Ureter (tissue), 1 donor: ENCODE measurements at regions not wholly inside any gene's neighbourhood (a gene's known extent, or its start where the extent isn't known, plus 50 kb on each side); places are given as distances from the start of the nearest gene placed in this dataset.
A peak's percentile ranks its signal among the peaks of the same experiment; 100 is the strongest.

Experiments used
- DNase-seq: peaks from one replicate; pipeline ENCODE4 v3.0.0-alpha.2; 2020; ENCODE audit warnings: low spot score
- donor health status: DM: yes; HTN: yes; CAD: no.

- DNase-seq = peak; percentile 29
Observed at GRCh38 chr14:101467181-101467926, 93.9 kb upstream of the DIO3 start.

- DNase-seq = peak; percentile 18
Observed at GRCh38 chr14:101469382-101470247, 91.7 kb upstream of the DIO3 start.

- peak; percentile 27 for DNase-seq
Observed at GRCh38 chr14:101470266-101470665, 91.0 kb upstream of the DIO3 start.

GRCh38 chr14:101471723-101472517 lies 89.4 kb upstream of the DIO3 start:
- DNase-seq = peak; percentile 32

- DNase-seq = no peak
Observed at GRCh38 chr14:101472518-101472849, 88.8 kb upstream of the DIO3 start.

GRCh38 chr14:101473045-101473729 lies 88.1 kb upstream of the DIO3 start:
- peak; percentile 32 for DNase-seq

- peak; percentile 37 for DNase-seq
Observed at GRCh38 chr14:101473795-101474562, 87.3 kb upstream of the DIO3 start.

- DNase-seq = peak; percentile 29
Observed at GRCh38 chr14:101474563-101475455, 86.5 kb upstream of the DIO3 start.

- peak; percentile 42 for DNase-seq
Observed at GRCh38 chr14:101475456-101476257, 85.6 kb upstream of the DIO3 start.

- DNase-seq = peak; percentile 37
Observed at GRCh38 chr14:101476258-101476915, 84.9 kb upstream of the DIO3 start.

- peak; percentile 19 for DNase-seq
Observed at GRCh38 chr14:101476916-101477553, 84.3 kb upstream of the DIO3 start.

- no peak for DNase-seq
Observed at GRCh38 chr14:101477648-101478047, 83.6 kb upstream of the DIO3 start.

GRCh38 chr14:101478096-101478495 lies 83.2 kb upstream of the DIO3 start:
- peak; percentile 26 for DNase-seq

- DNase-seq = peak; percentile 23
Observed at GRCh38 chr14:101478796-101479410, 82.4 kb upstream of the DIO3 start.

- DNase-seq = no peak
Observed at GRCh38 chr14:101480022-101480746, 81.1 kb upstream of the DIO3 start.

GRCh38 chr14:101480747-101481530 lies 80.4 kb upstream of the DIO3 start:
- DNase-seq = peak; percentile 43
